GM12878 (cell line): ENCODE measurements at regions not wholly inside any gene's neighbourhood (a gene's known extent, or its start where the extent isn't known, plus 50 kb on each side); places are given as distances from the start of the nearest gene placed in this dataset.

ENCODE experiments used
- ATAC-seq: fragments of 200-7000 bp; cut with Tn5 transposase; 3 replicates; pipeline ENCODE4 v1.9.1; 2020; ENCODE audit warnings: mild to moderate bottlenecking, moderate library complexity
- BruUV-seq: library from RNA; stranded (reverse); fragments of 400-500 nt; replicated peaks from 2 replicates; lab custom pipeline; 2021; lab: Mats Ljungman, UMichigan
- CTCF ChIA-PET: fragments of 300-600 bp; sonication (Branson Sonifier 250); formaldehyde crosslinking; extraction: SDS; loops from one replicate; lab custom pipeline; 2021; ENCODE audit warnings: inconsistent platforms; lab: Yijun Ruan, JAX
- POLR2A ChIA-PET: fragments of 350-600 bp; formaldehyde crosslinking; extraction: SDS; loops from one replicate; lab custom pipeline; 2021; ENCODE audit warnings: inconsistent platforms; lab: Charles Lee
- RAD21 ChIA-PET: fragments of 300-600 bp; sonication (Branson Sonifier 250); formaldehyde crosslinking; loops from one replicate; lab custom pipeline; 2023; ENCODE audit warnings: antibody characterized with exemption; ENCODE audit not compliant: unreplicated experiment; lab: Charles Lee
- SMC1A ChIA-PET: fragments of 300-600 bp; sonication (Branson Sonifier 250); formaldehyde crosslinking; loops from one replicate; lab custom pipeline; 2023; ENCODE audit not compliant: unreplicated experiment, uncharacterized antibody; lab: Charles Lee
- DNase-seq: peaks from one replicate; pipeline ENCODE4 v3.0.0-alpha.2; 2011; ENCODE audit warnings: low read depth, low spot score
- FAIRE-seq: peaks from 3 replicates; lab custom pipeline; 2011; peaks lifted over from hg19 to GRCh38; lab: Jason Lieb, UNC
- H2AFZ ChIP-seq: 2 replicates; pipeline ENCODE4 v1.6.0; 2011; ENCODE audit warnings: low read depth, low read length, control low read depth; ENCODE audit not compliant: control insufficient read depth
- H3K27ac ChIP-seq: 2 replicates; pipeline ENCODE4 v1.5.1; 2011; ENCODE audit warnings: control low read depth; ENCODE audit not compliant: control insufficient read depth, insufficient read depth
- H3K27me3 ChIP-seq, 2 experiments: replicated peaks in 1 of 2; 2 replicates each; pipeline versions ENCODE4 v1.6.0 to v1.6.1; 2011; ENCODE audit warnings: low read length in 1 of 2; ENCODE audit not compliant: control insufficient read depth in 2 of 2, insufficient read depth in 2 of 2
- H3K36me3 ChIP-seq, 2 experiments: 2 replicates each; pipeline ENCODE4 v1.5.1; 2011; ENCODE audit warnings: low read length in 1 of 2; ENCODE audit not compliant: control insufficient read depth in 2 of 2, insufficient read depth in 2 of 2
- H3K4me1 ChIP-seq: 2 replicates; pipeline ENCODE4 v1.6.1; 2011; ENCODE audit warnings: mild to moderate bottlenecking, low read length, moderate library complexity, mixed read lengths; ENCODE audit not compliant: control insufficient read depth, insufficient read depth
- H3K4me2 ChIP-seq: 2 replicates; pipeline ENCODE4 v1.6.0; 2011; ENCODE audit warnings: control low read depth; ENCODE audit not compliant: control insufficient read depth, insufficient read depth
- H3K4me3 ChIP-seq: fragments of 200-600 bp; sonication (generic); 2 replicates; pipeline ENCODE4 v1.5.1; 2016
- H3K79me2 ChIP-seq: 2 replicates; pipeline ENCODE4 v1.6.0; 2011; ENCODE audit warnings: low read length; ENCODE audit not compliant: control insufficient read depth, insufficient read depth
- H3K9ac ChIP-seq: 2 replicates; pipeline ENCODE4 v1.8.0; 2011; ENCODE audit warnings: low read length, control low read depth, mixed read lengths; ENCODE audit not compliant: control insufficient read depth, insufficient read depth
- H3K9me3 ChIP-seq: replicated peaks from 3 replicates; pipeline ENCODE4 v1.5.1; 2011; ENCODE audit warnings: mild to moderate bottlenecking, low read length; ENCODE audit not compliant: control insufficient read depth, insufficient read depth
- H4K20me1 ChIP-seq: 2 replicates; pipeline ENCODE4 v1.6.0; 2011; ENCODE audit not compliant: control insufficient read depth, insufficient read depth
- ATF7 ChIP-seq: fragments of 450-650 bp; IDR thresholded peaks from 2 replicates; pipeline ENCODE4 v1.6.1; 2016; ENCODE audit warnings: low read depth, mild to moderate bottlenecking
- EGR1 ChIP-seq, 2 experiments: IDR thresholded peaks; 1 replicate in 1 of 2; 2 replicates in 1 of 2; pipeline ENCODE4 v1.6.1; 2011 to 2012; ENCODE audit warnings: low read depth in 2 of 2, low read length in 2 of 2, borderline replicate concordance in 1 of 2, mild to moderate bottlenecking in 1 of 2, moderate library complexity in 1 of 2
- FOXM1 ChIP-seq: IDR thresholded peaks from 2 replicates; pipeline ENCODE4 v1.6.1; 2012; ENCODE audit warnings: low read depth, mild to moderate bottlenecking, inconsistent platforms, low read length, moderate library complexity
- IRF5 ChIP-seq: fragments of 450-650 bp; IDR thresholded peaks from 2 replicates; pipeline ENCODE4 v1.6.1; 2017; ENCODE audit warnings: borderline replicate concordance
- MTA3 ChIP-seq: IDR thresholded peaks from 2 replicates; pipeline ENCODE4 v1.6.1; 2012; ENCODE audit warnings: low read length, inconsistent platforms, borderline replicate concordance
- PAX5 ChIP-seq: IDR thresholded peaks from 2 replicates; pipeline ENCODE4 v1.6.1; 2011; ENCODE audit warnings: low read depth, low read length, borderline replicate concordance
- PML ChIP-seq: IDR thresholded peaks from 2 replicates; pipeline ENCODE4 v1.6.1; 2012; ENCODE audit warnings: low read length, inconsistent platforms
- POU2F2 ChIP-seq: IDR thresholded peaks from 3 replicates; pipeline ENCODE4 v1.6.1; 2011; ENCODE audit warnings: low read depth, mild to moderate bottlenecking, low read length, borderline replicate concordance
- SMAD5 ChIP-seq: IDR thresholded peaks from 2 replicates; pipeline ENCODE4 v1.6.1; 2016; ENCODE audit warnings: antibody characterized with exemption, low read depth
- ZBTB40 ChIP-seq: fragments of 450-650 bp; IDR thresholded peaks from 2 replicates; pipeline ENCODE4 v1.6.1; 2016; ENCODE audit warnings: mild to moderate bottlenecking, moderate library complexity, borderline replicate concordance
- ZZZ3 ChIP-seq: IDR thresholded peaks from 2 replicates; pipeline ENCODE4 v1.6.1; 2011; ENCODE audit warnings: low read depth; ENCODE audit not compliant: control insufficient read depth, insufficient read length
- WGBS: methylation state at CpG from one replicate; pipeline ENCODE4 v1.1.6; 2016; ENCODE audit warnings: low lambda C conversion rate; ENCODE audit not compliant: insufficient replicate concordance, insufficient coverage; ENCODE audit errors: missing lambda C conversion rate; 5-methylcytosine and 5-hydroxymethylcytosine counted together
- in situ Hi-C: fragments of 300-500 bp; cut with MboI; formaldehyde crosslinking; loops from 9 replicates; pipeline ENCODE4 v1.14.3; 2018; ENCODE audit warnings: mixed read lengths
- intact Hi-C: fragments of 100-400 bp; cut with micrococcal nuclease; formaldehyde crosslinking; loops from one replicate; pipeline ENCODE4 v1.14.2; 2022; ENCODE audit not compliant: unreplicated experiment

DNA sequence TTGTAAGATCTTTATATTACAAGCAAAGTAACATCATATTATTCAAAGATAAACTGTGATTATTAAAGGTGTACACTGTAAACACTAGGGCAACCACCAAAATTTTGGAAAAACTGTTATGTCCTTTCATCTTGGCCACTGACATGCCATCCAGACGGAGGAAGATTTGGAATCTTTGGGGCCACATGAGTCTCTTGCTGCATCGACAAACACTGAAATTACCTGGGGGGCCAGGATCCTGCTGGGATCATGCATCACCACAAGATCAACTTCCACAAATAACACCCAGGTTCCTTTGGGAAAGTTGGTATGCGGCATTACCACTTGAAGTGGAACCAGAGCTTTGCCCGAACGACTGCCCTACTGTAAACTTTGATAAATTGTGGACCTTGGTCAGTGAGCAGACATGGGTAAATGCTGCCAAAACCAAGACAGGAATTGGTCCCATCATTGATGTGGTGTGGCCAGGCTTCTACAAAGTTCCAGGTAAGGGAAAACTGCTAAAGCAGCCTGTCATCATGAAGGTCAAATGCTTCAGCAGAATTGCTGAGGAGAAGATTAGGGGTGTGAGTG, 110.6 kb upstream of the UXS1 start:
- RAD21 ChIA-PET = no interaction called here
- WGBS = 46% methylated on average over 5 of the region's 5 CpGs
- Histone ChIP-seq H3K27ac (no peak overlapping the region), H3K4me3 (no peak overlapping the region), H3K36me3 (no peaks in the 10 kb centered on the region), H3K9me3 (no peaks in the 10 kb centered on the region), H3K9ac (no peak overlapping the region), H3K79me2 (no peaks in the 10 kb centered on the region), H3K4me1 (no peaks in the 10 kb centered on the region), H2AFZ (no peak overlapping the region), H4K20me1 (no peaks in the 10 kb centered on the region), H3K27me3 (no peaks in the 10 kb centered on the region), H3K4me2 (no peak overlapping the region)
- POLR2A ChIA-PET = no interaction called here
- in situ Hi-C loops = no loop called here
- CTCF ChIA-PET = no interaction called here
- SMC1A ChIA-PET = no interaction called here
- ATAC-seq (no peak), DNase-seq (no peak), FAIRE-seq (no peak)
- intact Hi-C loops = no loop called here
- BruUV-seq = no TSS peak
- no peak for TF ChIP-seq PML

GRCh38 chr2:106299696-106300095, 105.6 kb upstream of the UXS1 start:
- intact Hi-C loops = no loop called here
- in situ Hi-C loops = no loop called here
- TF ChIP-seq SMAD5 (no peak), FOXM1 (no peak), MTA3 (no peak), EGR1 (IDR thresholded peaks at IDR 0.05; ENCODE audit: borderline replicate concordance in 1 of 2, low read depth in 2 of 2, low read length in 2 of 2) (no peak), ATF7 (no peak), POU2F2 (no peak), PAX5 (no peak), ZZZ3 (no peak), IRF5 (no peak), ZBTB40 (no peak)

More at GRCh38 chr2:106299696-106300095, 105.6 kb upstream of the UXS1 start:
- no peak overlapping the region for H3K4me3 ChIP-seq
- no TSS peak for BruUV-seq
- H3K4me1 ChIP-seq = no peaks in the 10 kb centered on the region
- FAIRE-seq (no peak), ATAC-seq (no peak), DNase-seq (no peak)
- ChIA-PET RAD21 (no interaction called here), SMC1A (no interaction called here), POLR2A (no interaction called here), CTCF (no interaction called here)
- H3K27me3 ChIP-seq = no peaks in the 10 kb centered on the region
- no peaks in the 10 kb centered on the region for H3K79me2 ChIP-seq
- H3K9me3 ChIP-seq = no peaks in the 10 kb centered on the region
- no peak overlapping the region for H2AFZ ChIP-seq
- no peaks in the 10 kb centered on the region for H3K36me3 ChIP-seq
- H4K20me1 ChIP-seq = no peaks in the 10 kb centered on the region
- 0% methylated on average over 2 of the region's 2 CpGs for WGBS
- no peak overlapping the region for H3K9ac ChIP-seq
- no peak overlapping the region for H3K27ac ChIP-seq
- no peak overlapping the region for H3K4me2 ChIP-seq
